ENCODE measurements at regions not wholly inside any gene's neighbourhood (a gene's known extent, or its start where the extent isn't known, plus 50 kb on each side); places are given as distances from the start of the nearest gene placed in this dataset.

- Histone ChIP-seq H3K4me3 (no peak overlapping the region), H3K4me1 (no peaks in the 10 kb centered on the region), H3K9me3 (no peaks in the 10 kb centered on the region), H3K36me3 (ENCODE audit: low read depth, missing control alignments) (no peaks in the 10 kb centered on the region), H3K27ac (peak overlapping the region in 1 of 2 donors; percentile 65), H3K27me3 (no peaks in the 10 kb centered on the region)
- WGBS, 2 donors: 41 to 46% methylated on average over 4 of the region's 4 CpGs
- peak; percentile 28 for DNase-seq
- no peak for TF ChIP-seq CTCF (IDR thresholded peaks at IDR 0.05)
- TF ChIP-seq POLR2A (IDR thresholded peaks at IDR 0.05): no peak
- intact Hi-C loops (cut with DNase I; ENCODE audit: low total_unique reads): no loop called here
Measured at GRCh38 chr5:15421921-15422412, 78.0 kb upstream of the FBXL7 start.

GRCh38 chr5:15421381-15421780 lies 78.6 kb upstream of the FBXL7 start:
- Histone ChIP-seq H3K27ac (no peak overlapping the region), H3K4me1 (no peaks in the 10 kb centered on the region), H3K27me3 (no peaks in the 10 kb centered on the region), H3K36me3 (ENCODE audit: low read depth, missing control alignments) (no peaks in the 10 kb centered on the region), H3K9me3 (no peaks in the 10 kb centered on the region), H3K4me3 (no peak overlapping the region)
- intact Hi-C loops (cut with DNase I; ENCODE audit: low total_unique reads): no loop called here
- DNase-seq: no peak
- no peak for TF ChIP-seq POLR2A (IDR thresholded peaks at IDR 0.05)
- TF ChIP-seq CTCF (IDR thresholded peaks at IDR 0.05): no peak
- 61 to 69% methylated on average over 3 of the region's 3 CpGs for WGBS, 2 donors

- no peak for TF ChIP-seq CTCF (IDR thresholded peaks at IDR 0.05)
- TF ChIP-seq POLR2A (IDR thresholded peaks at IDR 0.05): no peak
- Histone ChIP-seq H3K4me1 (no peaks in the 10 kb centered on the region), H3K4me3 (no peak overlapping the region), H3K36me3 (ENCODE audit: low read depth, missing control alignments) (no peaks in the 10 kb centered on the region), H3K9me3 (no peaks in the 10 kb centered on the region), H3K27ac (no peak overlapping the region), H3K27me3 (no peaks in the 10 kb centered on the region)
- 64 to 66% methylated on average over 5 of the region's 5 CpGs for WGBS, 2 donors
- peak; percentile 63 for DNase-seq
- intact Hi-C loops (cut with DNase I; ENCODE audit: low total_unique reads): no loop called here
Measured at GRCh38 chr5:15420201-15420600, 79.8 kb upstream of the FBXL7 start.

- 87 to 92% methylated on average over 3 of the region's 3 CpGs for WGBS, 2 donors
- no peak overlapping the region for H3K27ac ChIP-seq
- H3K4me3 ChIP-seq: no peak overlapping the region
- TF ChIP-seq CTCF (IDR thresholded peaks at IDR 0.05): no peak
- DNase-seq: no peak
- no peaks in the 10 kb centered on the region for H3K36me3 ChIP-seq (ENCODE audit: low read depth, missing control alignments)
- H3K4me1 ChIP-seq: no peaks in the 10 kb centered on the region
- H3K9me3 ChIP-seq: no peaks in the 10 kb centered on the region
- intact Hi-C loops (cut with DNase I; ENCODE audit: low total_unique reads): no loop called here
- no peaks in the 10 kb centered on the region for H3K27me3 ChIP-seq
Measured at GRCh38 chr5:15417156-15417555, 82.8 kb upstream of the FBXL7 start.

GRCh38 chr5:15406478-15406877 lies 93.5 kb upstream of the FBXL7 start:
- 94 to 96% methylated on average over 1 of the region's 1 CpG for WGBS, 2 donors
- H3K27me3 ChIP-seq: no peaks in the 10 kb centered on the region
- intact Hi-C loops (cut with DNase I; ENCODE audit: low total_unique reads): no loop called here
- no peak overlapping the region for H3K4me3 ChIP-seq
- no peak overlapping the region for H3K27ac ChIP-seq
- H3K4me1 ChIP-seq: no peaks in the 10 kb centered on the region
- no peaks in the 10 kb centered on the region for H3K36me3 ChIP-seq (ENCODE audit: low read depth, missing control alignments)
- no peaks in the 10 kb centered on the region for H3K9me3 ChIP-seq
- DNase-seq: no peak
- TF ChIP-seq CTCF (IDR thresholded peaks at IDR 0.05) (no peak), POLR2A (IDR thresholded peaks at IDR 0.05) (no peak)

All from testis (tissue), 2 donors.